ENCODE measurements at regions not wholly inside any gene's neighbourhood (a gene's known extent, or its start where the extent isn't known, plus 50 kb on each side); places are given as distances from the start of the nearest gene placed in this dataset.

- no peak for TF ChIP-seq CTCF (IDR thresholded peaks at IDR 0.05)
- peaks cover 11% of the 10 kb centered on the region for H3K4me1 ChIP-seq
- no peak overlapping the region for H3K4me2 ChIP-seq (ENCODE audit: low read length)
- H3K27ac ChIP-seq: no peak overlapping the region
- H3K79me2 ChIP-seq: no peaks in the 10 kb centered on the region
- H3K4me3 ChIP-seq (ENCODE audit: low read depth, low read length): no peak overlapping the region
- H3K9me3 ChIP-seq (ENCODE audit: control insufficient read depth, low read length): no peaks in the 10 kb centered on the region
- H3K27me3 ChIP-seq (ENCODE audit: control insufficient read depth, insufficient read depth, low read length): no peaks in the 10 kb centered on the region
- H3K36me3 ChIP-seq (ENCODE audit: control insufficient read depth, insufficient read depth, low read length): no peaks in the 10 kb centered on the region
- H2AFZ ChIP-seq: no peak overlapping the region
- no peak overlapping the region for H3K9ac ChIP-seq
These were observed 124.0 kb upstream of the PJA1 start for GRCh38 chrX:69289046-69289792.

- Histone ChIP-seq H3K27me3 (ENCODE audit: control insufficient read depth, insufficient read depth, low read length) (no peaks in the 10 kb centered on the region), H3K4me1 (peaks cover 11% of the 10 kb centered on the region), H2AFZ (peak overlapping the region; percentile 38), H3K9ac (no peak overlapping the region), H3K36me3 (ENCODE audit: control insufficient read depth, insufficient read depth, low read length) (no peaks in the 10 kb centered on the region), H3K4me3 (ENCODE audit: low read depth, low read length) (no peak overlapping the region), H3K9me3 (ENCODE audit: control insufficient read depth, low read length) (no peaks in the 10 kb centered on the region), H3K4me2 (ENCODE audit: low read length) (no peak overlapping the region), H3K27ac (no peak overlapping the region), H3K79me2 (no peaks in the 10 kb centered on the region)
- TF ChIP-seq CTCF (IDR thresholded peaks at IDR 0.05): no peak
These were observed 121.8 kb upstream of the PJA1 start for GRCh38 chrX:69287095-69287494.

- H3K4me2 ChIP-seq (ENCODE audit: low read length): no peak overlapping the region
- H3K27me3 ChIP-seq (ENCODE audit: control insufficient read depth, insufficient read depth, low read length): no peaks in the 10 kb centered on the region
- H3K4me3 ChIP-seq (ENCODE audit: low read depth, low read length): no peak overlapping the region
- peak overlapping the region; percentile 69 for H2AFZ ChIP-seq
- H3K36me3 ChIP-seq (ENCODE audit: control insufficient read depth, insufficient read depth, low read length): no peaks in the 10 kb centered on the region
- H3K9ac ChIP-seq: no peak overlapping the region
- no peaks in the 10 kb centered on the region for H3K79me2 ChIP-seq
- peaks cover 11% of the 10 kb centered on the region for H3K4me1 ChIP-seq
- no peak for TF ChIP-seq CTCF (IDR thresholded peaks at IDR 0.05)
- no peaks in the 10 kb centered on the region for H3K9me3 ChIP-seq (ENCODE audit: control insufficient read depth, low read length)
- no peak overlapping the region for H3K27ac ChIP-seq
These were observed 121.3 kb upstream of the PJA1 start for GRCh38 chrX:69286565-69286906.

- Histone ChIP-seq H3K4me3 (ENCODE audit: low read depth, low read length) (peak overlapping the region; percentile 38), H3K9me3 (ENCODE audit: control insufficient read depth, low read length) (no peaks in the 10 kb centered on the region), H3K36me3 (ENCODE audit: control insufficient read depth, insufficient read depth, low read length) (no peaks in the 10 kb centered on the region), H3K27me3 (ENCODE audit: control insufficient read depth, insufficient read depth, low read length) (no peaks in the 10 kb centered on the region), H3K4me2 (ENCODE audit: low read length) (peak overlapping the region; percentile 60), H3K9ac (no peak overlapping the region), H3K27ac (no peak overlapping the region), H3K79me2 (no peaks in the 10 kb centered on the region), H2AFZ (peak overlapping the region; percentile 69), H3K4me1 (peaks cover 11% of the 10 kb centered on the region)
- TF ChIP-seq CTCF (IDR thresholded peaks at IDR 0.05): peak; percentile 88
These were observed 120.8 kb upstream of the PJA1 start for GRCh38 chrX:69285881-69286564.

All from parathyroid adenoma (tissue), 2 donors.